ENCODE measurements at regions not wholly inside any gene's neighbourhood (a gene's known extent, or its start where the extent isn't known, plus 50 kb on each side); places are given as distances from the start of the nearest gene placed in this dataset.

- no peaks in the 10 kb centered on the region for H3K79me1 ChIP-seq (ENCODE audit: low read depth in 1 of 2, low read length in 2 of 2)
- H2AK9ac ChIP-seq (replicated peaks; ENCODE audit: low read depth, low read length, poor library complexity): no peak overlapping the region
- in situ Hi-C loops (cut with MboI; ENCODE audit: low sequenced_read_pairs): no loop called here
- no peak overlapping the region for H3K14ac ChIP-seq (replicated peaks; ENCODE audit: low read depth, low read length)
- no peak overlapping the region for H4K91ac ChIP-seq (ENCODE audit: insufficient read depth, low read depth, low read length)
- no peak for DNase-seq
- no peaks in the 10 kb centered on the region for H4K20me1 ChIP-seq (ENCODE audit: insufficient read depth, low read length)
- no peak overlapping the region for H2BK5ac ChIP-seq (ENCODE audit: low read depth, low read length, poor library complexity, severe bottlenecking)
- ChIA-PET POLR2A (ENCODE audit: unreplicated experiment) (no interaction called here), CTCF (interaction anchor here (1.1 kb wide), 1 partner anchor 9 kb away, joined by 3 read pairs; no protein-coding TSS in a partner anchor)
- no peak overlapping the region for H3K23ac ChIP-seq (ENCODE audit: low read depth, low read length)
- no peak overlapping the region for H3K4me3 ChIP-seq (ENCODE audit: insufficient read depth, low read depth, low read length)
- no peak overlapping the region for H2BK20ac ChIP-seq (ENCODE audit: low read depth, low read length)
- no TSS peak for BruUV-seq (replicated peaks)
- intact Hi-C loops (cut with micrococcal nuclease): no loop called here
- no peak overlapping the region for H3K9ac ChIP-seq (ENCODE audit: low read depth, low read length)
- no CpG with 5 or more reads among the region's 2 CpGs for WGBS, 2 experiments (ENCODE audit: extremely low coverage in 2 of 2, insufficient read length in 1 of 2)
- no peak overlapping the region for H3K18ac ChIP-seq (ENCODE audit: low read depth, low read length)
- no peak overlapping the region for H3K27ac ChIP-seq (ENCODE audit: insufficient read depth, low read length)
- no peak overlapping the region for H3K4me2 ChIP-seq (ENCODE audit: low read depth, low read length)
- no peak overlapping the region for H3K56ac ChIP-seq (ENCODE audit: extremely low read depth, insufficient read depth, low read length)
- H4K5ac ChIP-seq (ENCODE audit: low read depth, low read length): no peak overlapping the region
- dilution Hi-C loops (cut with HindIII; ENCODE audit: low sequenced_read_pairs, unreplicated experiment): no loop called here
- no peak overlapping the region for H2AFZ ChIP-seq (replicated peaks; ENCODE audit: low read length, poor library complexity)
- no peak overlapping the region for H2BK15ac ChIP-seq (ENCODE audit: low read depth, low read length)
- H3K4ac ChIP-seq (ENCODE audit: low read depth, low read length): no peak overlapping the region
- H4K8ac ChIP-seq (ENCODE audit: low read depth in 2 of 2, low read length in 2 of 2): no peak overlapping the region
- no peaks in the 10 kb centered on the region for H3K27me3 ChIP-seq (ENCODE audit: control insufficient read depth, insufficient read depth, low read length)
- no peak for ATAC-seq (ENCODE audit: low read depth)
- H3K9me3 ChIP-seq (ENCODE audit: control insufficient read depth, insufficient read depth, low read length): no peaks in the 10 kb centered on the region; the same call in 1 of the 2 replicates
- no peak for TF ChIP-seq BHLHE40 (IDR thresholded peaks at IDR 0.05; ENCODE audit: low read depth, low read length)
- TF ChIP-seq CTCF (conservative IDR thresholded peaks at IDR 0.05; ENCODE audit: low read depth, low read length): no peak
- TF ChIP-seq RAD21 (IDR thresholded peaks at IDR 0.05; ENCODE audit: low read length): no peak
- no peak for TF ChIP-seq SMC3 (IDR thresholded peaks at IDR 0.05; ENCODE audit: low read depth, low read length)
- no peak for TF ChIP-seq USF2 (IDR thresholded peaks at IDR 0.05; ENCODE audit: low read depth, low read length)
- no peak for TF ChIP-seq MAFK (IDR thresholded peaks at IDR 0.05; ENCODE audit: low read depth, low read length)
- no peak for TF ChIP-seq FOS (IDR thresholded peaks at IDR 0.05; ENCODE audit: low read depth, low read length)
- TF ChIP-seq MAZ (IDR thresholded peaks at IDR 0.05; ENCODE audit: borderline replicate concordance, low read depth, low read length): no peak
- no peak for TF ChIP-seq POLR2A (IDR thresholded peaks at IDR 0.05; ENCODE audit: low read depth, low read length)
- no peak for TF ChIP-seq CEBPB (IDR thresholded peaks at IDR 0.05; ENCODE audit: low read depth, low read length)
- TF ChIP-seq NFE2L2 (IDR thresholded peaks at IDR 0.05; ENCODE audit: low read depth, low read length): no peak
- no peaks in the 10 kb centered on the region for H3K4me1 ChIP-seq (ENCODE audit: control insufficient read depth, insufficient read depth, low read length)
- no peak overlapping the region for H2BK120ac ChIP-seq (ENCODE audit: low read depth, low read length)
- no peaks in the 10 kb centered on the region for H3K9me1 ChIP-seq (ENCODE audit: insufficient read depth, low read length)
- no peaks in the 10 kb centered on the region for H3K36me3 ChIP-seq (ENCODE audit: control insufficient read depth, insufficient read depth, low read length)
- no peak overlapping the region for H2AK5ac ChIP-seq (ENCODE audit: low read depth, low read length)
Measured at GRCh38 chr13:91144054-91144453, 203.4 kb upstream of the MIR17HG start.

Data from IMR-90 (cell line).